Activated T-helper 2 cell treated with anti-CD3 and anti-CD28 coated beads, Interferon-gamma antibody, Interleukin-2, Interleukin-4, amounts not matched to agents 10 μg/mL and 5 μg/mL and 100 μg/mL, durations not matched to agents 14 hours and 24 hours and 36 hours (primary cell): ENCODE measurements at regions not wholly inside any gene's neighbourhood (a gene's known extent, or its start where the extent isn't known, plus 50 kb on each side); places are given as distances from the start of the nearest gene placed in this dataset.

ENCODE experiments used
- DNase-seq: peaks from one replicate; pipeline ENCODE4 v3.0.0; 2021; ENCODE audit warnings: low spot score
- H3K27ac Mint-ChIP-seq: one replicate; pipeline ENCODE4 v1.8.0; 2021; ENCODE audit warnings: mixed read lengths
- H3K27me3 Mint-ChIP-seq: one replicate; pipeline ENCODE4 v1.8.0; 2021; ENCODE audit warnings: low read depth, mixed read lengths
- H3K36me3 Mint-ChIP-seq: one replicate; pipeline ENCODE4 v1.8.0; 2021; ENCODE audit warnings: low read depth, mixed read lengths
- H3K4me1 Mint-ChIP-seq: one replicate; pipeline ENCODE4 v1.8.0; 2021; ENCODE audit warnings: low read depth, mixed read lengths
- H3K4me3 Mint-ChIP-seq: one replicate; pipeline ENCODE4 v1.8.0; 2021; ENCODE audit warnings: low read depth, mild to moderate bottlenecking, moderate library complexity, mixed read lengths
- H3K9me3 Mint-ChIP-seq: one replicate; pipeline ENCODE4 v1.8.0; 2021; ENCODE audit warnings: mixed read lengths
- intact Hi-C: fragments of 100-400 bp; cut with micrococcal nuclease; formaldehyde crosslinking; loops from one replicate; pipeline ENCODE4 v1.15.1; 2023

GRCh38 chr3:5427021-5427420 is 239.5 kb downstream of the EDEM1 start:
- Mint-ChIP-seq H3K4me3 (no peak overlapping the region), H3K27ac (no peak overlapping the region), H3K27me3 (peaks cover 7% of the 10 kb centered on the region), H3K9me3 (no peaks in the 10 kb centered on the region), H3K36me3 (no peaks in the 10 kb centered on the region), H3K4me1 (peaks cover 2% of the 10 kb centered on the region)
- no peak for DNase-seq
- intact Hi-C loops, result loop anchor here (10.0 kb wide), 2 partner anchors 122 to 1368 kb away; no protein-coding TSS in a partner anchor

GRCh38 chr3:5427938-5428337 is 240.4 kb downstream of the EDEM1 start:
- H3K27ac Mint-ChIP-seq, result no peak overlapping the region
- intact Hi-C loops, result loop anchor here (10.0 kb wide), 2 partner anchors 123 to 1367 kb away; no protein-coding TSS in a partner anchor
- peaks cover 2% of the 10 kb centered on the region for H3K4me1 Mint-ChIP-seq
- DNase-seq, result no peak
- H3K9me3 Mint-ChIP-seq, result no peaks in the 10 kb centered on the region
- peaks cover 7% of the 10 kb centered on the region for H3K27me3 Mint-ChIP-seq
- no peak overlapping the region for H3K4me3 Mint-ChIP-seq
- H3K36me3 Mint-ChIP-seq, result no peaks in the 10 kb centered on the region

GRCh38 chr3:5428607-5429516 is 241.4 kb downstream of the EDEM1 start:
- Mint-ChIP-seq H3K27ac (no peak overlapping the region), H3K4me3 (no peak overlapping the region), H3K4me1 (peaks cover 2% of the 10 kb centered on the region), H3K27me3 (peaks cover 7% of the 10 kb centered on the region), H3K36me3 (no peaks in the 10 kb centered on the region), H3K9me3 (no peaks in the 10 kb centered on the region)
- intact Hi-C loops, result loop anchor here (10.0 kb wide), 2 partner anchors 124 to 1366 kb away; no protein-coding TSS in a partner anchor
- no peak for DNase-seq

GRCh38 chr3:5429517-5429890 is 242.0 kb downstream of the EDEM1 start:
- peaks cover 2% of the 10 kb centered on the region for H3K4me1 Mint-ChIP-seq
- intact Hi-C loops, result loop anchor here (10.0 kb wide), 2 partner anchors 125 to 1365 kb away; no protein-coding TSS in a partner anchor
- no peak overlapping the region for H3K4me3 Mint-ChIP-seq
- no peak overlapping the region for H3K27ac Mint-ChIP-seq
- peaks cover 7% of the 10 kb centered on the region for H3K27me3 Mint-ChIP-seq
- no peaks in the 10 kb centered on the region for H3K36me3 Mint-ChIP-seq
- no peak for DNase-seq
- no peaks in the 10 kb centered on the region for H3K9me3 Mint-ChIP-seq

GRCh38 chr3:5430701-5431100 is 243.2 kb downstream of the EDEM1 start:
- peaks cover 7% of the 10 kb centered on the region for H3K27me3 Mint-ChIP-seq
- H3K9me3 Mint-ChIP-seq, result no peaks in the 10 kb centered on the region
- H3K27ac Mint-ChIP-seq, result no peak overlapping the region
- H3K4me1 Mint-ChIP-seq, result peaks cover 2% of the 10 kb centered on the region
- no peak for DNase-seq
- no peaks in the 10 kb centered on the region for H3K36me3 Mint-ChIP-seq
- H3K4me3 Mint-ChIP-seq, result no peak overlapping the region
- intact Hi-C loops, result no loop called here

- Mint-ChIP-seq H3K9me3 (no peaks in the 10 kb centered on the region), H3K4me1 (peaks cover under 1% of the 10 kb centered on the region), H3K36me3 (no peaks in the 10 kb centered on the region), H3K4me3 (no peak overlapping the region), H3K27ac (no peak overlapping the region), H3K27me3 (peaks cover 7% of the 10 kb centered on the region)
- DNase-seq, result no peak
- intact Hi-C loops, result no loop called here
These were observed 243.6 kb downstream of the EDEM1 start for GRCh38 chr3:5431146-5431545.

GRCh38 chr3:5431811-5432378 is 244.4 kb downstream of the EDEM1 start:
- no peak overlapping the region for H3K27ac Mint-ChIP-seq
- no peaks in the 10 kb centered on the region for H3K9me3 Mint-ChIP-seq
- H3K36me3 Mint-ChIP-seq, result no peaks in the 10 kb centered on the region
- no peaks in the 10 kb centered on the region for H3K4me1 Mint-ChIP-seq
- H3K27me3 Mint-ChIP-seq, result peaks cover 5% of the 10 kb centered on the region
- DNase-seq, result no peak
- intact Hi-C loops, result no loop called here
- no peak overlapping the region for H3K4me3 Mint-ChIP-seq

GRCh38 chr3:5437296-5437782 is 249.8 kb downstream of the EDEM1 start:
- no peak for DNase-seq
- intact Hi-C loops, result no loop called here
- no peaks in the 10 kb centered on the region for H3K4me1 Mint-ChIP-seq
- H3K9me3 Mint-ChIP-seq, result no peaks in the 10 kb centered on the region
- H3K27me3 Mint-ChIP-seq, result no peaks in the 10 kb centered on the region
- no peak overlapping the region for H3K4me3 Mint-ChIP-seq
- no peaks in the 10 kb centered on the region for H3K36me3 Mint-ChIP-seq
- no peak overlapping the region for H3K27ac Mint-ChIP-seq

GRCh38 chr3:5437783-5438323 is 250.3 kb downstream of the EDEM1 start:
- Mint-ChIP-seq H3K4me3 (no peak overlapping the region), H3K27me3 (no peaks in the 10 kb centered on the region), H3K36me3 (no peaks in the 10 kb centered on the region), H3K4me1 (no peaks in the 10 kb centered on the region), H3K27ac (no peak overlapping the region), H3K9me3 (no peaks in the 10 kb centered on the region)
- intact Hi-C loops, result no loop called here
- DNase-seq, result no peak

- intact Hi-C loops, result no loop called here
- no peaks in the 10 kb centered on the region for H3K9me3 Mint-ChIP-seq
- H3K36me3 Mint-ChIP-seq, result no peaks in the 10 kb centered on the region
- no peak for DNase-seq
- H3K4me1 Mint-ChIP-seq, result no peaks in the 10 kb centered on the region
- H3K4me3 Mint-ChIP-seq, result no peak overlapping the region
- H3K27me3 Mint-ChIP-seq, result no peaks in the 10 kb centered on the region
- H3K27ac Mint-ChIP-seq, result no peak overlapping the region
These were observed 253.9 kb downstream of the EDEM1 start for GRCh38 chr3:5441401-5441800.

- H3K27me3 Mint-ChIP-seq, result no peaks in the 10 kb centered on the region
- no peak for DNase-seq
- H3K9me3 Mint-ChIP-seq, result no peaks in the 10 kb centered on the region
These were observed 254.7 kb downstream of the EDEM1 start for GRCh38 chr3:5442106-5442785.

GRCh38 chr3:5442786-5443138 is 255.3 kb downstream of the EDEM1 start:
- Mint-ChIP-seq H3K4me3 (no peak overlapping the region), H3K36me3 (no peaks in the 10 kb centered on the region), H3K9me3 (no peaks in the 10 kb centered on the region), H3K4me1 (no peaks in the 10 kb centered on the region), H3K27me3 (no peaks in the 10 kb centered on the region), H3K27ac (no peak overlapping the region)
- intact Hi-C loops, result no loop called here
- DNase-seq, result no peak

More at GRCh38 chr3:5442106-5442785, 254.7 kb downstream of the EDEM1 start:
- intact Hi-C loops, result no loop called here
- Mint-ChIP-seq H3K4me3 (no peak overlapping the region), H3K36me3 (no peaks in the 10 kb centered on the region), H3K27ac (no peak overlapping the region), H3K4me1 (no peaks in the 10 kb centered on the region)
